GM19463 (cell line): ENCODE measurements at regions not wholly inside any gene's neighbourhood (a gene's known extent, or its start where the extent isn't known, plus 50 kb on each side); places are given as distances from the start of the nearest gene placed in this dataset.

Experiments
- ATAC-seq: cut with Tn5 transposase; IDR thresholded peaks from one replicate; pipeline ENCODE4 v1.9.1; 2021; ENCODE audit warnings: mild to moderate bottlenecking, moderate library complexity; ENCODE audit not compliant: unreplicated experiment

GRCh38 chr5:56595566-56595965, 219.8 kb upstream of the MAP3K1 start:
- ATAC-seq = no peak

- ATAC-seq = no peak
Observed at GRCh38 chr5:56594792-56595191, 220.6 kb upstream of the MAP3K1 start.

GRCh38 chr5:56591081-56591480, 224.3 kb upstream of the MAP3K1 start:
- no peak for ATAC-seq

GRCh38 chr5:56589481-56589860, 225.9 kb upstream of the MAP3K1 start:
- no peak for ATAC-seq

GRCh38 chr5:56588636-56589480, 226.5 kb upstream of the MAP3K1 start:
- ATAC-seq = peak; percentile 99

GRCh38 chr5:56588131-56588487, 227.2 kb upstream of the MAP3K1 start:
- no peak for ATAC-seq

- no peak for ATAC-seq
Observed at GRCh38 chr5:56587381-56588130, 227.8 kb upstream of the MAP3K1 start.

- no peak for ATAC-seq
Observed at GRCh38 chr5:56585999-56586691, 229.2 kb upstream of the MAP3K1 start.

- no peak for ATAC-seq
Observed at GRCh38 chr5:56585461-56585860, 229.9 kb upstream of the MAP3K1 start.

- ATAC-seq = no peak
Observed at GRCh38 chr5:56581426-56581825, 233.9 kb upstream of the MAP3K1 start.

- ATAC-seq = no peak
Observed at GRCh38 chr5:56580864-56581263, 234.5 kb upstream of the MAP3K1 start.

GRCh38 chr5:56575821-56576220, 239.5 kb upstream of the MAP3K1 start:
- no peak for ATAC-seq

GRCh38 chr5:56574778-56575177, 240.6 kb upstream of the MAP3K1 start:
- no peak for ATAC-seq

GRCh38 chr5:56569566-56569965, 245.8 kb upstream of the MAP3K1 start:
- no peak for ATAC-seq

- no peak for ATAC-seq
Observed at GRCh38 chr5:56569076-56569475, 246.3 kb upstream of the MAP3K1 start.

GRCh38 chr5:56567278-56567677, 248.1 kb upstream of the MAP3K1 start:
- ATAC-seq = no peak

GRCh38 chr5:56566374-56567249, 248.7 kb upstream of the MAP3K1 start:
- no peak for ATAC-seq

- peak; percentile 92 for ATAC-seq
Observed at GRCh38 chr5:56565644-56566043, 249.7 kb upstream of the MAP3K1 start.

- no peak for ATAC-seq
Observed at GRCh38 chr5:56565283-56565615, 250.1 kb upstream of the MAP3K1 start.

GRCh38 chr5:56564541-56565282, 250.6 kb upstream of the MAP3K1 start:
- no peak for ATAC-seq
